ENCODE measurements at regions not wholly inside any gene's neighbourhood (a gene's known extent, or its start where the extent isn't known, plus 50 kb on each side); places are given as distances from the start of the nearest gene placed in this dataset.
A peak's percentile ranks its signal among the peaks of the same experiment; 100 is the strongest.

- Histone ChIP-seq H2AFZ (ENCODE audit: low read length) (no peak overlapping the region), H4K20me1 (ENCODE audit: insufficient read depth, low read length) (no peaks in the 10 kb centered on the region), H3K27ac (ENCODE audit: low read depth, low read length, poor library complexity, severe bottlenecking) (peak overlapping the region; percentile 87), H3K9me3 (ENCODE audit: low read length) (no peaks in the 10 kb centered on the region), H3K4me3 (ENCODE audit: low read depth, low read length, poor library complexity, severe bottlenecking) (no peak overlapping the region), H3K36me3 (ENCODE audit: insufficient read depth, low read length) (no peaks in the 10 kb centered on the region), H3K9ac (ENCODE audit: low read length) (no peak overlapping the region), H3K4me2 (ENCODE audit: low read length) (peak overlapping the region; percentile 12), H3K79me2 (ENCODE audit: insufficient read depth, low read length) (no peaks in the 10 kb centered on the region), H3K9me2 (ENCODE audit: low read depth, low read length) (no peaks in the 10 kb centered on the region), H3K27me3 (ENCODE audit: insufficient read depth, low read length) (no peaks in the 10 kb centered on the region), H3F3A (ENCODE audit: insufficient read depth, low read length) (no peaks in the 10 kb centered on the region), H3K4me1 (ENCODE audit: insufficient read depth, low read length, severe bottlenecking) (peaks cover 50% of the 10 kb centered on the region)
- TF ChIP-seq EZH2 (IDR thresholded peaks at IDR 0.05; ENCODE audit: borderline replicate concordance, low read length) = no peak
- TF ChIP-seq CTCF (IDR thresholded peaks at IDR 0.05; ENCODE audit: low read length) = no peak
Measured at GRCh38 chr1:234844479-234845031, 234.6 kb upstream of the IRF2BP2 start.

- TF ChIP-seq CTCF (IDR thresholded peaks at IDR 0.05; ENCODE audit: low read length) = no peak
- TF ChIP-seq EZH2 (IDR thresholded peaks at IDR 0.05; ENCODE audit: borderline replicate concordance, low read length) = no peak
- Histone ChIP-seq H3K27ac (ENCODE audit: low read depth, low read length, poor library complexity, severe bottlenecking) (peak overlapping the region; percentile 87), H3K9me3 (ENCODE audit: low read length) (no peaks in the 10 kb centered on the region), H4K20me1 (ENCODE audit: insufficient read depth, low read length) (no peaks in the 10 kb centered on the region), H2AFZ (ENCODE audit: low read length) (no peak overlapping the region), H3K4me1 (ENCODE audit: insufficient read depth, low read length, severe bottlenecking) (peaks cover 50% of the 10 kb centered on the region), H3K27me3 (ENCODE audit: insufficient read depth, low read length) (no peaks in the 10 kb centered on the region), H3F3A (ENCODE audit: insufficient read depth, low read length) (no peaks in the 10 kb centered on the region), H3K4me2 (ENCODE audit: low read length) (peak overlapping the region; percentile 12), H3K4me3 (ENCODE audit: low read depth, low read length, poor library complexity, severe bottlenecking) (no peak overlapping the region), H3K9ac (ENCODE audit: low read length) (no peak overlapping the region), H3K9me2 (ENCODE audit: low read depth, low read length) (no peaks in the 10 kb centered on the region), H3K79me2 (ENCODE audit: insufficient read depth, low read length) (no peaks in the 10 kb centered on the region), H3K36me3 (ENCODE audit: insufficient read depth, low read length) (no peaks in the 10 kb centered on the region)
Measured at GRCh38 chr1:234843946-234844345, 234.0 kb upstream of the IRF2BP2 start.

GRCh38 chr1:234842726-234843641 is 233.0 kb upstream of the IRF2BP2 start:
- Histone ChIP-seq H3K79me2 (ENCODE audit: insufficient read depth, low read length) (no peaks in the 10 kb centered on the region), H3K27me3 (ENCODE audit: insufficient read depth, low read length) (no peaks in the 10 kb centered on the region), H3K4me3 (ENCODE audit: low read depth, low read length, poor library complexity, severe bottlenecking) (peak overlapping the region; percentile 6), H3K9ac (ENCODE audit: low read length) (peak overlapping the region; percentile 28), H3K36me3 (ENCODE audit: insufficient read depth, low read length) (no peaks in the 10 kb centered on the region), H3K4me1 (ENCODE audit: insufficient read depth, low read length, severe bottlenecking) (peaks cover 50% of the 10 kb centered on the region), H3K9me2 (ENCODE audit: low read depth, low read length) (no peaks in the 10 kb centered on the region), H3K4me2 (ENCODE audit: low read length) (peak overlapping the region; percentile 29), H2AFZ (ENCODE audit: low read length) (no peak overlapping the region), H3K27ac (ENCODE audit: low read depth, low read length, poor library complexity, severe bottlenecking) (peak overlapping the region; percentile 87), H3F3A (ENCODE audit: insufficient read depth, low read length) (no peaks in the 10 kb centered on the region), H3K9me3 (ENCODE audit: low read length) (no peaks in the 10 kb centered on the region), H4K20me1 (ENCODE audit: insufficient read depth, low read length) (no peaks in the 10 kb centered on the region)
- TF ChIP-seq CTCF (IDR thresholded peaks at IDR 0.05; ENCODE audit: low read length) (no peak), EZH2 (IDR thresholded peaks at IDR 0.05; ENCODE audit: borderline replicate concordance, low read length) (no peak)
